ENCODE measurements at regions not wholly inside any gene's neighbourhood (a gene's known extent, or its start where the extent isn't known, plus 50 kb on each side); places are given as distances from the start of the nearest gene placed in this dataset.

DNA sequence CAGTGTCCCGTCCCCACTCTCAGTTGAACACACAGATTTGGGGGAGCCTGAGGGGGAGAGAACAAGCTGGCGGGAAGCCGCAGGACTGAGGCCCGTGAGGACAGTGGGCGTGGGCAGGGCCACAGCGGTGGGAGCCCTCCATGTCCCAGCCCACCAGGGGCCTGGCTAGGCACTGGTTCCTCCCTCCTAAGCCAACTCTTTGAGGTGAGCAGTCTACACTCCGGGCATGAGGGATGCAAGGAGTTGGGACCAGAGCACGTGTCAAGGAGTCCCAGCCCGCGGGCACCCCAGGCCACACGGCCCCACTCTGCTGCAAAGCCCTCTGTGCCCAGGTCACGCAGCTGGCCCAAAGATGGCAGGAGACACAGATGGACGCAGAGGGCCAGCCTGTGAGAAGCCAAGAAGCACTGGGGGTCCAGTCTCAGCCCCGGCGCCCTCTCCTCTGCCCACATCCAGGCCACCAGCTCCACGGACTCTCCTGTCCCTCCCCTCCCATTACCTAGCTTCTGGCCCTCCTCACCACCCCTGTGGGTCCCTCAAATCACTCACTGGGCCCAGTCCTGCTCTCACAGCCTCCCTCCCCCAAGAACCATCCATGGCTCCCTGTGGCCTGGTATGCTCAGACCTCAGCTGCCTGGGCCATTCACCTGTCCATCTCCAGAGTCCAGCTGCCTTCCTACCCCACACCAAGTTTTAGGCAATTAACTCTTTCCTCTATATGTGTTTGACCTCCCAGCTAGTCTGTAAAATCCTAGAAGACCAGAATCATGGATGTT, 206.5 kb downstream of the RBFOX3 start:
- no peak for DNase-seq
- Histone ChIP-seq H3K4me3 (ENCODE audit: low read length in 3 of 3) (no peak overlapping the region), H3K27ac (ENCODE audit: low read depth in 2 of 2, low read length in 2 of 2) (no peak overlapping the region), H3K27me3 (ENCODE audit: control insufficient read depth, insufficient read depth, low read length) (peaks cover 31% of the 10 kb centered on the region), H3K4me1 (ENCODE audit: control insufficient read depth in 2 of 3, insufficient read depth in 2 of 3, low read depth in 1 of 3, low read length in 3 of 3) (peaks cover 0 to 2% (median 0%) of the 10 kb centered on the region in 3 donors), H3K9me3 (ENCODE audit: control insufficient read depth in 2 of 3, insufficient read depth in 1 of 3, low read length in 3 of 3) (no peaks in the 10 kb centered on the region), H3K9ac (ENCODE audit: low read length in 3 of 3) (no peak overlapping the region), H3K36me3 (ENCODE audit: control insufficient read depth in 2 of 3, insufficient read depth in 3 of 3, low read length in 3 of 3) (no peaks in the 10 kb centered on the region)
- TF ChIP-seq, protein P1, sequence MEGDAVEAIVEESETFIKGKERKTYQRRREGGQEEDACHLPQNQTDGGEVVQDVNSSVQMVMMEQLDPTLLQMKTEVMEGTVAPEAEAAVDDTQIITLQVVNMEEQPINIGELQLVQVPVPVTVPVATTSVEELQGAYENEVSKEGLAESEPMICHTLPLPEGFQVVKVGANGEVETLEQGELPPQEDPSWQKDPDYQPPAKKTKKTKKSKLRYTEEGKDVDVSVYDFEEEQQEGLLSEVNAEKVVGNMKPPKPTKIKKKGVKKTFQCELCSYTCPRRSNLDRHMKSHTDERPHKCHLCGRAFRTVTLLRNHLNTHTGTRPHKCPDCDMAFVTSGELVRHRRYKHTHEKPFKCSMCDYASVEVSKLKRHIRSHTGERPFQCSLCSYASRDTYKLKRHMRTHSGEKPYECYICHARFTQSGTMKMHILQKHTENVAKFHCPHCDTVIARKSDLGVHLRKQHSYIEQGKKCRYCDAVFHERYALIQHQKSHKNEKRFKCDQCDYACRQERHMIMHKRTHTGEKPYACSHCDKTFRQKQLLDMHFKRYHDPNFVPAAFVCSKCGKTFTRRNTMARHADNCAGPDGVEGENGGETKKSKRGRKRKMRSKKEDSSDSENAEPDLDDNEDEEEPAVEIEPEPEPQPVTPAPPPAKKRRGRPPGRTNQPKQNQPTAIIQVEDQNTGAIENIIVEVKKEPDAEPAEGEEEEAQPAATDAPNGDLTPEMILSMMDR (IDR thresholded peaks at IDR 0.05; ENCODE audit: borderline replicate concordance, extremely low read depth, insufficient read depth): no peak
- FAIRE-seq: no peak
- intact Hi-C loops (cut with DNase I): no loop called here

DNA sequence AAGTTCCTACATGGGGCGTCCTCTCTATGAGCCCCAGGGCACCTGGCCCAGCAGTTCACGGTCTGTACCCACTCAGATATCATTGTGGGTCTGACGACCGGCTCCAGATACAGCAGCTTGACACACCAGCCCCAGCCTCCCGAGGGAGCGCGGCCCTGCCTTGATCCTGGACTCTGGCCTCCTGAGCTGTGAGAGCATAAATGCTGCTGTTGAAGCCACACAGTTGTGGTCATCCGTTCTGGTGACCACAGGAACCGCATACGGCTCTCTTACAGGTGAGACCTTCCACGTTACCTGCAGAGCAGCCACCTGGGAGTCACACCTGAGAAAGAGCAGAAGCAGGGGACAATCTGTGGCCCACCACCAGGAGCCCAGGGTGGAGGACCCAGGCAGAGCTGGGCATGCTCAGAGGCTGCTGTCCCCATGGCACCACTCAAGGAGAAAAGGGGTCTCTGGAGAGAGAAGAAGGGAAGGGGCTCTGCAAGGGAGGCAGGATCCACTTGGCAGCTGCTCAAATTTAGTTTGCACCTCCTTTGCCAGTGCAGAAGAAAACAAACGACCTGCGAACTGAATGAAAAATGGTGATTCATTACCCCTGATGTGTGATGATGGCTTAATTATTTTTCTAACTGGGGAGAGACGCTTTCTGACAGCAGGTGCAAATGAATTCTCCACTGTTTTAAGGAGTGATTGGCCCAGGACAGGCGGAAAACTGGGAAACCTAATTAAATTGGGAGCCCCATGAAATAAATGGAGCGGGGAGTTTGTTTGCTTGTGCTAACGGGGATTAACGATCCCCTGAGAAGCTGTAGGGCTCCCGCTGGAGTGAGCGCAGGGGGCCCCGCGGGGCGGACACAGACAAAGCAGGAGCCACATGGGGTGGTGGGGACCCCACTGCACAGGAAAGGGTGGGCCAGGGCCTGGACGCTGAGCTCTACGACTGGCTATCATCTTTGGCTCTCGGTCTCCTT, 208.9 kb downstream of the RBFOX3 start:
- H3K27ac ChIP-seq (ENCODE audit: low read depth in 2 of 2, low read length in 2 of 2): no peak overlapping the region
- no peak overlapping the region for H3K4me3 ChIP-seq (ENCODE audit: low read length in 3 of 3)
- peaks cover 0 to 2% (median 0%) of the 10 kb centered on the region in 3 donors for H3K4me1 ChIP-seq (ENCODE audit: control insufficient read depth in 2 of 3, insufficient read depth in 2 of 3, low read depth in 1 of 3, low read length in 3 of 3)
- FAIRE-seq (no peak), DNase-seq (no peak)
- TF ChIP-seq, protein P1 (IDR thresholded peaks at IDR 0.05; ENCODE audit: borderline replicate concordance, extremely low read depth, insufficient read depth): no peak
- no peaks in the 10 kb centered on the region for H3K9me3 ChIP-seq (ENCODE audit: control insufficient read depth in 2 of 3, insufficient read depth in 1 of 3, low read length in 3 of 3)
- H3K36me3 ChIP-seq (ENCODE audit: control insufficient read depth in 2 of 3, insufficient read depth in 3 of 3, low read length in 3 of 3): no peaks in the 10 kb centered on the region
- intact Hi-C loops (cut with DNase I): no loop called here
- peaks cover 32% of the 10 kb centered on the region for H3K27me3 ChIP-seq (ENCODE audit: control insufficient read depth, insufficient read depth, low read length)
- no peak overlapping the region for H3K9ac ChIP-seq (ENCODE audit: low read length in 3 of 3)

DNA sequence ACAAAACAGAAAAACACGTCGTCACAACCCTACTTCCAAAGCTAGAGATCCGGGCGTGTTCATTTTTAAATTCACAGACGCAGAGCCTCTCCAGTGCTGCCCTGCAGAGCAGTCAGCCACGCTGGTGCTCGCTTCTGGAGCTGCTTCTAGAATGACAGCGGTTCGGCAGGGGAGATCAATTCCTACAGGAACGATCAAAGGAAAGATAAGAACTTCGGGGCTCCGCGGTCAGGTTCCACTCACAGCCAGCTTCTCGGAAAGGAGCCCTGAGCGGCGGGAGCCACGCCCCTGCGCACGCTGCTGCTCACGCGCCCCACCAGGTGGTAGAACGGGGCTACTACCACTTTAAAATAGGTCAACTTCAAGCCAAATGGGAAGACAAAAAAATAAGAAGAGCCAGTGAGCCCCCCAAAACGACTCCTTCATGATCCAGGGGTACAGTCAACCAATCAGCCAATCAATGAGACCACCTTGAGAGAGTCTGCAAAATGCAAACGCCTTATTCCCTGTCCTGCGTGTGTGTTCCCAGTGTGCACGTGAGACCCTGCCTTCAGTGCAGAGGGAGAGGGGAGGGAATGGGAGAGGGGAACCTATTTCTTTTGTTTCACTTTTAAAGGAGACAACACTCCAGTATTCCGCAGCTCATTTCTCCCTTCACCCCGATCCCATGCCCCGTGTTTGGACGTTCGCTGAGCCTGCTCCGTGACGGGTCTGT, 209.7 kb downstream of the RBFOX3 start:
- Histone ChIP-seq H3K36me3 (ENCODE audit: control insufficient read depth in 2 of 3, insufficient read depth in 3 of 3, low read length in 3 of 3) (no peaks in the 10 kb centered on the region), H3K9me3 (ENCODE audit: control insufficient read depth in 2 of 3, insufficient read depth in 1 of 3, low read length in 3 of 3) (no peaks in the 10 kb centered on the region), H3K27ac (ENCODE audit: low read depth in 2 of 2, low read length in 2 of 2) (no peak overlapping the region), H3K4me3 (ENCODE audit: low read length in 3 of 3) (peak overlapping the region in 1 of 3 donors; percentile 18), H3K27me3 (ENCODE audit: control insufficient read depth, insufficient read depth, low read length) (peaks cover 27% of the 10 kb centered on the region), H3K9ac (ENCODE audit: low read length in 3 of 3) (no peak overlapping the region), H3K4me1 (ENCODE audit: control insufficient read depth in 2 of 3, insufficient read depth in 2 of 3, low read depth in 1 of 3, low read length in 3 of 3) (peaks cover 0 to 2% (median 0%) of the 10 kb centered on the region in 3 donors)
- DNase-seq (peak; percentile 80 to 84 (median 84)), FAIRE-seq (peak; percentile 67)
- intact Hi-C loops (cut with DNase I): no loop called here
- TF ChIP-seq, protein P1 (IDR thresholded peaks at IDR 0.05; ENCODE audit: borderline replicate concordance, extremely low read depth, insufficient read depth): peak; percentile 76

All from kidney (tissue), 13 donors.